Common myeloid progenitor, CD34-positive (primary cell): ENCODE measurements at regions not wholly inside any gene's neighbourhood (a gene's known extent, or its start where the extent isn't known, plus 50 kb on each side); places are given as distances from the start of the nearest gene placed in this dataset.

Experiments used
- CTCF ChIA-PET: fragments of 350-600 bp; sonication (Branson Sonifier 250); formaldehyde crosslinking; loops from one replicate; lab custom pipeline; 2021; ENCODE audit warnings: antibody characterized with exemption; lab: Charles Lee
- POLR2A ChIA-PET: fragments of 350-600 bp; sonication (Branson Sonifier 250); formaldehyde crosslinking; loops from one replicate; lab custom pipeline; 2021; ENCODE audit warnings: antibody characterized with exemption; lab: Charles Lee
- DNase-seq, 3 donors: peaks; one replicate each; pipeline versions ENCODE4 v3.0.0 to v3.0.0-alpha.2; 2013
- H3K27ac ChIP-seq, 2 experiments: 1 replicate in 1 of 2; 2 replicates in 1 of 2; pipeline ENCODE4 v1.7.0; 2013; ENCODE audit warnings: inconsistent platforms in 2 of 2, low read length in 2 of 2, mild to moderate bottlenecking in 2 of 2, low read depth in 1 of 2, moderate library complexity in 1 of 2; ENCODE audit not compliant: severe bottlenecking in 2 of 2, insufficient read depth in 1 of 2, poor library complexity in 1 of 2
- H3K27me3 ChIP-seq, 5 experiments: replicated peaks in 2 of 5; 1 replicate in 3 of 5; 2 replicates in 2 of 5; pipeline versions ENCODE4 v1.6.1 to v1.7.0; 2013; ENCODE audit warnings: low read length in 4 of 5, mild to moderate bottlenecking in 2 of 5, moderate library complexity in 2 of 5, inconsistent platforms in 1 of 5; ENCODE audit not compliant: insufficient read depth in 5 of 5, control insufficient read depth in 4 of 5
- H3K36me3 ChIP-seq, 4 experiments: 1 replicate in 2 of 4; 2 replicates in 2 of 4; pipeline versions ENCODE4 v1.6.1 to v1.7.0; 2013; ENCODE audit warnings: low read length in 3 of 4, control low read depth in 1 of 4, mild to moderate bottlenecking in 1 of 4; ENCODE audit not compliant: control insufficient read depth in 4 of 4, insufficient read depth in 4 of 4
- H3K4me1 ChIP-seq, 4 experiments: 1 replicate in 3 of 4; 2 replicates in 1 of 4; pipeline versions ENCODE4 v1.6.1 to v1.7.1; 2013; ENCODE audit warnings: low read length in 3 of 4, mild to moderate bottlenecking in 3 of 4, control low read depth in 1 of 4, inconsistent platforms in 1 of 4, moderate library complexity in 1 of 4; ENCODE audit not compliant: control insufficient read depth in 4 of 4, insufficient read depth in 4 of 4; ENCODE audit errors: control extremely low read depth in 1 of 4
- H3K4me3 ChIP-seq, 7 experiments: 1 replicate in 4 of 7; 2 replicates in 3 of 7; pipeline versions ENCODE4 v1.5.1 to v1.7.0; 2013; ENCODE audit warnings: mild to moderate bottlenecking in 7 of 7, low read length in 6 of 7, moderate library complexity in 6 of 7, inconsistent platforms in 2 of 7, low read depth in 2 of 7, control low read depth in 1 of 7; ENCODE audit not compliant: insufficient read depth in 4 of 7, control insufficient read depth in 1 of 7; ENCODE audit errors: extremely low read depth in 1 of 7
- H3K9me3 ChIP-seq, 5 experiments: 1 replicate in 4 of 5; 2 replicates in 1 of 5; pipeline versions ENCODE4 v1.6.1 to v1.7.1; 2013; ENCODE audit warnings: low read length in 4 of 5, mild to moderate bottlenecking in 2 of 5, inconsistent platforms in 1 of 5, low read depth in 1 of 5, moderate library complexity in 1 of 5; ENCODE audit not compliant: control insufficient read depth in 4 of 5, insufficient read depth in 2 of 5; ENCODE audit errors: control extremely low read depth in 1 of 5
- WGBS: methylation state at CpG from one replicate; pipeline ENCODE4 v1.1.5; 2013; ENCODE audit not compliant: insufficient coverage; 5-methylcytosine and 5-hydroxymethylcytosine counted together

GRCh38 chr7:375901-376305, 85.9 kb downstream of the FOXL3 start:
- Histone ChIP-seq H3K4me3 (peak overlapping the region in 1 of 7 experiments; percentile 4), H3K4me1 (peaks cover 0 to 52% (median 22%) of the 10 kb centered on the region in 4 experiments), H3K27ac (no peak overlapping the region), H3K36me3 (no peaks in the 10 kb centered on the region), H3K9me3 (no peaks in the 10 kb centered on the region), H3K27me3 (peaks cover 0 to 27% (median 2%) of the 10 kb centered on the region in 5 experiments)
- 23% methylated on average over 13 of the region's 19 CpGs for WGBS
- ChIA-PET POLR2A (no interaction called here), CTCF (no interaction called here)
- no peak for DNase-seq

GRCh38 chr7:376306-377079, 86.5 kb downstream of the FOXL3 start:
- CTCF ChIA-PET, result no interaction called here
- Histone ChIP-seq H3K9me3 (no peaks in the 10 kb centered on the region), H3K27me3 (peaks cover 0 to 27% (median 2%) of the 10 kb centered on the region in 5 experiments), H3K4me1 (peaks cover 0 to 58% (median 28%) of the 10 kb centered on the region in 4 experiments), H3K36me3 (no peaks in the 10 kb centered on the region), H3K4me3 (peak overlapping the region in 1 of 7 experiments; percentile 4), H3K27ac (no peak overlapping the region)
- POLR2A ChIA-PET, result no interaction called here
- 59% methylated on average over 30 of the region's 39 CpGs for WGBS
- peak in 2 of 3 donors; percentile 42 to 45 for DNase-seq

- H3K27me3 ChIP-seq, result peaks cover 0 to 27% (median 2%) of the 10 kb centered on the region in 5 experiments
- 88% methylated on average over 22 of the region's 35 CpGs for whole genome bisulfite sequencing
- H3K27ac ChIP-seq, result no peak overlapping the region
- H3K9me3 ChIP-seq, result no peaks in the 10 kb centered on the region
- POLR2A ChIA-PET, result no interaction called here
- peaks cover 0 to 61% (median 36%) of the 10 kb centered on the region in 4 experiments for H3K4me1 ChIP-seq
- no peak overlapping the region for H3K4me3 ChIP-seq
- no peak for DNase-seq
- CTCF ChIA-PET, result no interaction called here
- no peaks in the 10 kb centered on the region for H3K36me3 ChIP-seq
Observed at GRCh38 chr7:377080-378040, 87.4 kb downstream of the FOXL3 start.

GRCh38 chr7:378041-378420, 88.1 kb downstream of the FOXL3 start:
- H3K27me3 ChIP-seq, result peaks cover 0 to 27% (median 2%) of the 10 kb centered on the region in 5 experiments
- no peak overlapping the region for H3K4me3 ChIP-seq
- 96% methylated on average over 13 of the region's 13 CpGs for WGBS
- POLR2A ChIA-PET, result no interaction called here
- CTCF ChIA-PET, result no interaction called here
- peaks cover 0 to 55% (median 36%) of the 10 kb centered on the region in 4 experiments for H3K4me1 ChIP-seq
- H3K9me3 ChIP-seq, result no peaks in the 10 kb centered on the region
- H3K36me3 ChIP-seq, result no peaks in the 10 kb centered on the region
- no peak for DNase-seq
- no peak overlapping the region for H3K27ac ChIP-seq

GRCh38 chr7:378551-379455, 88.8 kb downstream of the FOXL3 start:
- POLR2A ChIA-PET, result interaction anchor here (1.1 kb wide), 1 partner anchor 27 kb away, joined by 3 read pairs; no protein-coding TSS in a partner anchor
- DNase-seq, result peak in 1 of 3 donors; percentile 28
- Histone ChIP-seq H3K36me3 (no peaks in the 10 kb centered on the region), H3K4me3 (peak overlapping the region in 3 of 7 experiments; percentile 19 to 64 (median 28)), H3K9me3 (peaks cover 0 to 2% (median 0%) of the 10 kb centered on the region in 5 experiments), H3K27ac (no peak overlapping the region), H3K27me3 (peaks cover 0 to 27% (median 2%) of the 10 kb centered on the region in 5 experiments), H3K4me1 (peaks cover 0 to 51% (median 36%) of the 10 kb centered on the region in 4 experiments)
- CTCF ChIA-PET, result no interaction called here
- WGBS, result 74% methylated on average over 32 of the region's 44 CpGs

- WGBS, result 23% methylated on average over 41 of the region's 45 CpGs
Observed at GRCh38 chr7:379456-380138, 89.6 kb downstream of the FOXL3 start.

More at GRCh38 chr7:379456-380138, 89.6 kb downstream of the FOXL3 start:
- POLR2A ChIA-PET, result interaction anchor here (1.1 kb wide), 1 partner anchor 28 kb away, joined by 3 read pairs; no protein-coding TSS in a partner anchor
- H3K4me3 ChIP-seq, result peak overlapping the region in 3 of 7 experiments; percentile 19 to 64 (median 28)
- peaks cover 0 to 9% (median 2%) of the 10 kb centered on the region in 5 experiments for H3K9me3 ChIP-seq
- CTCF ChIA-PET, result interaction anchor here (0.6 kb wide), 1 partner anchor 17 kb away, joined by 3 read pairs; no protein-coding TSS in a partner anchor
- no peak overlapping the region for H3K27ac ChIP-seq
- H3K27me3 ChIP-seq, result peaks cover 0 to 27% (median 2%) of the 10 kb centered on the region in 5 experiments
- no peaks in the 10 kb centered on the region for H3K36me3 ChIP-seq
- DNase-seq, result no peak
- H3K4me1 ChIP-seq, result peaks cover 0 to 51% (median 36%) of the 10 kb centered on the region in 4 experiments
